GM10266 (cell line): ENCODE measurements at regions not wholly inside any gene's neighbourhood (a gene's known extent, or its start where the extent isn't known, plus 50 kb on each side); places are given as distances from the start of the nearest gene placed in this dataset.

Source experiments
- DNase-seq: peaks from one replicate; pipeline ENCODE4 v3.0.0; 2012; ENCODE audit errors: extremely low spot score
- TF ChIP-seq, protein P1 (sequence below): IDR thresholded peaks from 2 replicates; pipeline ENCODE4 v1.5.1; 2012; ENCODE audit warnings: mild to moderate bottlenecking, low read depth; ENCODE audit not compliant: control insufficient read depth, insufficient read depth; ENCODE audit errors: missing control alignments

- TF ChIP-seq, protein P1, sequence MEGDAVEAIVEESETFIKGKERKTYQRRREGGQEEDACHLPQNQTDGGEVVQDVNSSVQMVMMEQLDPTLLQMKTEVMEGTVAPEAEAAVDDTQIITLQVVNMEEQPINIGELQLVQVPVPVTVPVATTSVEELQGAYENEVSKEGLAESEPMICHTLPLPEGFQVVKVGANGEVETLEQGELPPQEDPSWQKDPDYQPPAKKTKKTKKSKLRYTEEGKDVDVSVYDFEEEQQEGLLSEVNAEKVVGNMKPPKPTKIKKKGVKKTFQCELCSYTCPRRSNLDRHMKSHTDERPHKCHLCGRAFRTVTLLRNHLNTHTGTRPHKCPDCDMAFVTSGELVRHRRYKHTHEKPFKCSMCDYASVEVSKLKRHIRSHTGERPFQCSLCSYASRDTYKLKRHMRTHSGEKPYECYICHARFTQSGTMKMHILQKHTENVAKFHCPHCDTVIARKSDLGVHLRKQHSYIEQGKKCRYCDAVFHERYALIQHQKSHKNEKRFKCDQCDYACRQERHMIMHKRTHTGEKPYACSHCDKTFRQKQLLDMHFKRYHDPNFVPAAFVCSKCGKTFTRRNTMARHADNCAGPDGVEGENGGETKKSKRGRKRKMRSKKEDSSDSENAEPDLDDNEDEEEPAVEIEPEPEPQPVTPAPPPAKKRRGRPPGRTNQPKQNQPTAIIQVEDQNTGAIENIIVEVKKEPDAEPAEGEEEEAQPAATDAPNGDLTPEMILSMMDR = no peak
- DNase-seq = no peak
These were observed 62.4 kb upstream of the STAC start for GRCh38 chr3:36317915-36318314.

GRCh38 chr3:36318621-36319200, 61.6 kb upstream of the STAC start:
- DNase-seq = no peak
- TF ChIP-seq, protein P1 = no peak

DNA sequence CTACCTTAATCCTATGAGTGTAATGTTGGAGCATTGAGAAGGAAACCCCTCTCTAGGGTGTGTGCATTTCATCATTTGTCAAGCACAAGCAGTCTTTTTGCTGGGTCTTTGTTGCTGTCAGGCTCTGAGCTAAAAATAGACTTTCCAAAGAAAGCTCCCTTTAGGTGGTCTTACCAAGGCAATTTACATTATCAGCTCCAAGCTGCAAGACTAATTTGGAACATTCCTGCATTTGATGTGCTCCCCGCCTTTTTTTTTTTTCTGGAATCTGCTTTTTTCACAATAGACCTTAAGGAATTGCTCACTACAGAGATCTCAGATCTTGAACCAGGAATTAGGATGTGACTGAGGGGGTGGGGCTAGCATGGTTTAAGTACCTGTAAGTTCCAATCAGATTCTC, 60.6 kb upstream of the STAC start:
- TF ChIP-seq, protein P1 = no peak
- no peak for DNase-seq
